ENCODE measurements at regions not wholly inside any gene's neighbourhood (a gene's known extent, or its start where the extent isn't known, plus 50 kb on each side); places are given as distances from the start of the nearest gene placed in this dataset.

- no peak overlapping the region for H3K4me3 ChIP-seq (ENCODE audit: low read depth, low read length)
- DNase-seq (ENCODE audit: low read depth), result no peak
- TF ChIP-seq, protein P1, sequence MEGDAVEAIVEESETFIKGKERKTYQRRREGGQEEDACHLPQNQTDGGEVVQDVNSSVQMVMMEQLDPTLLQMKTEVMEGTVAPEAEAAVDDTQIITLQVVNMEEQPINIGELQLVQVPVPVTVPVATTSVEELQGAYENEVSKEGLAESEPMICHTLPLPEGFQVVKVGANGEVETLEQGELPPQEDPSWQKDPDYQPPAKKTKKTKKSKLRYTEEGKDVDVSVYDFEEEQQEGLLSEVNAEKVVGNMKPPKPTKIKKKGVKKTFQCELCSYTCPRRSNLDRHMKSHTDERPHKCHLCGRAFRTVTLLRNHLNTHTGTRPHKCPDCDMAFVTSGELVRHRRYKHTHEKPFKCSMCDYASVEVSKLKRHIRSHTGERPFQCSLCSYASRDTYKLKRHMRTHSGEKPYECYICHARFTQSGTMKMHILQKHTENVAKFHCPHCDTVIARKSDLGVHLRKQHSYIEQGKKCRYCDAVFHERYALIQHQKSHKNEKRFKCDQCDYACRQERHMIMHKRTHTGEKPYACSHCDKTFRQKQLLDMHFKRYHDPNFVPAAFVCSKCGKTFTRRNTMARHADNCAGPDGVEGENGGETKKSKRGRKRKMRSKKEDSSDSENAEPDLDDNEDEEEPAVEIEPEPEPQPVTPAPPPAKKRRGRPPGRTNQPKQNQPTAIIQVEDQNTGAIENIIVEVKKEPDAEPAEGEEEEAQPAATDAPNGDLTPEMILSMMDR (IDR thresholded peaks at IDR 0.05; ENCODE audit: insufficient read depth, low read depth, low read length, missing control alignments), result no peak
Measured at GRCh38 chr16:50984688-50985087, 166.4 kb downstream of the SALL1 start.

DNA sequence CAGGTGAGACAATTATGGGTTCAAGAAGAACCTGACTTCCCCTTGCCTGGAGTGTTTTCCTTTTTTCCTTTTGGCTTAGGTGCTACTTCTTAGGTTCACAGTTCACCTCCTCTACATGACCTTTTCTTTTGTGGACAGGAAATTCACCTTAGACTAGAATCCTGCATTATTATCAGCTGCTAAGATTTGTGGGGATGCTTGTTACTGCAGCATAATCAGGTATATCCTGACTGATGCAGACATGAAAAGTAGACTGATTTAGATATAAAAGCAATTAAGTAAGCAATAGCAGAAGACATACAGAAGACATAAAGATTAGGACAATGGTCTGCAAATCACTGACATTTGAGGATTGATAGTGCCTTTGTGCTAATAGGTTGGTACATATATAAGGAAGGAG, 168.3 kb downstream of the SALL1 start:
- TF ChIP-seq, protein P1 (IDR thresholded peaks at IDR 0.05; ENCODE audit: insufficient read depth, low read depth, low read length, missing control alignments), result no peak
- H3K4me3 ChIP-seq (ENCODE audit: low read depth, low read length), result no peak overlapping the region
- no peak for DNase-seq (ENCODE audit: low read depth)

- no peak for DNase-seq (ENCODE audit: low read depth)
- H3K4me3 ChIP-seq (ENCODE audit: low read depth, low read length), result no peak overlapping the region
- TF ChIP-seq, protein P1 (IDR thresholded peaks at IDR 0.05; ENCODE audit: insufficient read depth, low read depth, low read length, missing control alignments), result no peak
Measured at GRCh38 chr16:50981951-50982350, 169.1 kb downstream of the SALL1 start.

GRCh38 chr16:50980666-50981065, 170.4 kb downstream of the SALL1 start:
- TF ChIP-seq, protein P1 (IDR thresholded peaks at IDR 0.05; ENCODE audit: insufficient read depth, low read depth, low read length, missing control alignments), result no peak
- H3K4me3 ChIP-seq (ENCODE audit: low read depth, low read length), result no peak overlapping the region
- no peak for DNase-seq (ENCODE audit: low read depth)

GRCh38 chr16:50979806-50980620, 171.1 kb downstream of the SALL1 start:
- DNase-seq (ENCODE audit: low read depth), result no peak
- TF ChIP-seq, protein P1 (IDR thresholded peaks at IDR 0.05; ENCODE audit: insufficient read depth, low read depth, low read length, missing control alignments), result no peak
- no peak overlapping the region for H3K4me3 ChIP-seq (ENCODE audit: low read depth, low read length)

DNA sequence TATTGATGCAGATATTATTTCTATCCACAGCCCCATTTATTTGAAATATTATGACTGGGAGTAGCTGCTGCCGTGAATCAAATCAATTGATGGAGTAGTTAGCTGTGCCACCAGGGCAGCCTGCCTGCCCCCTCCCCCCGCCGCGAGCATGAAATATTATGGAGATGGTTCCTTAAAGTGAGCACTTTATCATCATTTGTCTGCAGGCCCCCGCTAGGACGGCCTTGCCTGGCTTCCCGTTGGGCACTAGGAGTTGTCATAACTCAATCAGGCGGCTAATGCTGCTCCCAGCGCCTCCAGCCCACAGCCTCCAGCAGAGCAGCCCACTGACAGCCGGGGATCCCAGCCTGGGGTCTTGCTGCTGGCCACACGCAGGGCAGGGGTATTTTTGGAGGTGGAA, 173.9 kb downstream of the SALL1 start:
- no peak overlapping the region for H3K4me3 ChIP-seq (ENCODE audit: low read depth, low read length)
- TF ChIP-seq, protein P1 (IDR thresholded peaks at IDR 0.05; ENCODE audit: insufficient read depth, low read depth, low read length, missing control alignments), result no peak
- DNase-seq (ENCODE audit: low read depth), result no peak
